Right lobe of liver (tissue), 4 donors: ENCODE measurements at regions not wholly inside any gene's neighbourhood (a gene's known extent, or its start where the extent isn't known, plus 50 kb on each side); places are given as distances from the start of the nearest gene placed in this dataset.
"Not testable (repeated sequence)": the region's sequence is repeated elsewhere in the genome, so short reads cannot be mapped to it uniquely, and the experiment has no call there.

Experiments
- POLR2A ChIP-seq: fragments of 450-650 bp; IDR thresholded peaks from one replicate; pipeline ENCODE4 v1.6.1; 2017; ENCODE audit warnings: antibody characterized with exemption, mild to moderate bottlenecking
- TF ChIP-seq, protein P1 (sequence below), 4 donors: fragments of 200-600 bp in 3 of 4; fragments of 450-650 bp in 1 of 4; IDR thresholded peaks; one replicate each; pipeline versions ENCODE4 v1.5.1 to v1.8.0; 2016 to 2022; ENCODE audit warnings: antibody characterized with exemption in 4 of 4, mild to moderate bottlenecking in 2 of 4
- donor health status: DM: no; HTN: no; CAD: no.
- donor health status: DM: no; HTN: no; CAD: no.
- donor health status: DM: no; HTN: yes; CAD: no.

DNA sequence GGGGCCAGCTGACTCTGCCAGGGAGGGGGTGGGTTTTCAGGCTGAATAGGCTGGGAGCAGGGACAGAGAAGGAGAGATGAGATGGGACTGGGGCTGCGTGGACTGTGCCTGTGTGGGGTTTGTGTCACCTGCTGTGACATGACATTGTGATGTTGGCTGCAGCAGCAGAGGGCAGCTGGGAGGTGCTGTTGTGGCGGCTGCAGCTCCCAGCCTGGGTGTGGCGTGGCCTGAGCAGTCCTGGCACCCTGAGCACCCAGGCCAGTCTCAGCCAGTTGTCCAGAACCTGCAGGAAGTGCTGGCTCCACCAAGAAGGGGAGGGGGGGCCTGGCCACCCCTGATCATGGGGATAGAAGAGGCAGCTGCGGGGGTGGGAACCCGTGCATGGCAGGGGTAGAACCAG lies 4469.3 kb upstream of the TPTE start:
- TF ChIP-seq, protein P1, sequence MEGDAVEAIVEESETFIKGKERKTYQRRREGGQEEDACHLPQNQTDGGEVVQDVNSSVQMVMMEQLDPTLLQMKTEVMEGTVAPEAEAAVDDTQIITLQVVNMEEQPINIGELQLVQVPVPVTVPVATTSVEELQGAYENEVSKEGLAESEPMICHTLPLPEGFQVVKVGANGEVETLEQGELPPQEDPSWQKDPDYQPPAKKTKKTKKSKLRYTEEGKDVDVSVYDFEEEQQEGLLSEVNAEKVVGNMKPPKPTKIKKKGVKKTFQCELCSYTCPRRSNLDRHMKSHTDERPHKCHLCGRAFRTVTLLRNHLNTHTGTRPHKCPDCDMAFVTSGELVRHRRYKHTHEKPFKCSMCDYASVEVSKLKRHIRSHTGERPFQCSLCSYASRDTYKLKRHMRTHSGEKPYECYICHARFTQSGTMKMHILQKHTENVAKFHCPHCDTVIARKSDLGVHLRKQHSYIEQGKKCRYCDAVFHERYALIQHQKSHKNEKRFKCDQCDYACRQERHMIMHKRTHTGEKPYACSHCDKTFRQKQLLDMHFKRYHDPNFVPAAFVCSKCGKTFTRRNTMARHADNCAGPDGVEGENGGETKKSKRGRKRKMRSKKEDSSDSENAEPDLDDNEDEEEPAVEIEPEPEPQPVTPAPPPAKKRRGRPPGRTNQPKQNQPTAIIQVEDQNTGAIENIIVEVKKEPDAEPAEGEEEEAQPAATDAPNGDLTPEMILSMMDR (IDR thresholded peaks at IDR 0.05) = not testable (repeated sequence)
- not testable (repeated sequence) for TF ChIP-seq POLR2A
